ENCODE measurements at regions not wholly inside any gene's neighbourhood (a gene's known extent, or its start where the extent isn't known, plus 50 kb on each side); places are given as distances from the start of the nearest gene placed in this dataset.
"Not testable (repeated sequence)": the region's sequence is repeated elsewhere in the genome, so short reads cannot be mapped to it uniquely, and the experiment has no call there.

GRCh38 chr3:81868597-81868996 is 107.2 kb upstream of the GBE1 start:
- no peak for DNase-seq
- Histone ChIP-seq H3K4me1 (peaks cover 11% of the 10 kb centered on the region), H3K27ac (no peak overlapping the region), H3K9me3 (no peaks in the 10 kb centered on the region), H3K36me3 (no peaks in the 10 kb centered on the region), H3K4me3 (no peak overlapping the region), H3K27me3 (ENCODE audit: low read depth) (no peaks in the 10 kb centered on the region)
- intact Hi-C loops (cut with DNase I) = no loop called here
- TF ChIP-seq CTCF (IDR thresholded peaks at IDR 0.05) = no peak
- ATAC-seq = no peak

GRCh38 chr3:81867875-81868274 is 106.4 kb upstream of the GBE1 start:
- no peak for TF ChIP-seq CTCF (IDR thresholded peaks at IDR 0.05)
- H3K4me3 ChIP-seq = no peak overlapping the region
- no peaks in the 10 kb centered on the region for H3K36me3 ChIP-seq
- no peaks in the 10 kb centered on the region for H3K9me3 ChIP-seq
- intact Hi-C loops (cut with DNase I) = no loop called here
- DNase-seq (no peak), ATAC-seq (no peak)
- H3K27ac ChIP-seq = no peak overlapping the region
- no peaks in the 10 kb centered on the region for H3K27me3 ChIP-seq (ENCODE audit: low read depth)
- peaks cover 11% of the 10 kb centered on the region for H3K4me1 ChIP-seq

GRCh38 chr3:81865164-81865563 is 103.7 kb upstream of the GBE1 start:
- H3K36me3 ChIP-seq; H3K4me3 ChIP-seq; ATAC-seq; DNase-seq; H3K27me3 ChIP-seq (ENCODE audit: low read depth); H3K9me3 ChIP-seq; H3K27ac ChIP-seq; intact Hi-C loops (cut with DNase I): not testable (repeated sequence)
- peaks cover 11% of the 10 kb centered on the region for H3K4me1 ChIP-seq

GRCh38 chr3:81864272-81864671 is 102.8 kb upstream of the GBE1 start:
- Histone ChIP-seq H3K36me3 (no peaks in the 10 kb centered on the region), H3K27ac (no peak overlapping the region), H3K4me1 (peaks cover 11% of the 10 kb centered on the region), H3K9me3 (no peaks in the 10 kb centered on the region), H3K27me3 (ENCODE audit: low read depth) (no peaks in the 10 kb centered on the region), H3K4me3 (peak overlapping the region; percentile 15)
- TF ChIP-seq CTCF (IDR thresholded peaks at IDR 0.05) = no peak
- intact Hi-C loops (cut with DNase I) = no loop called here
- DNase-seq (no peak), ATAC-seq (peak; percentile 49 to 74)

- no peaks in the 10 kb centered on the region for H3K36me3 ChIP-seq
- peaks cover 11% of the 10 kb centered on the region for H3K4me1 ChIP-seq
- DNase-seq (no peak), ATAC-seq (no peak)
- no peaks in the 10 kb centered on the region for H3K27me3 ChIP-seq (ENCODE audit: low read depth)
- H3K4me3 ChIP-seq = no peak overlapping the region
- no peak overlapping the region for H3K27ac ChIP-seq
- H3K9me3 ChIP-seq = no peaks in the 10 kb centered on the region
- TF ChIP-seq CTCF (IDR thresholded peaks at IDR 0.05) = no peak
- intact Hi-C loops (cut with DNase I) = no loop called here
Observed at GRCh38 chr3:81863756-81864155, 102.3 kb upstream of the GBE1 start.

GRCh38 chr3:81861593-81861992 is 100.1 kb upstream of the GBE1 start:
- Histone ChIP-seq H3K4me3 (no peak overlapping the region), H3K27me3 (ENCODE audit: low read depth) (no peaks in the 10 kb centered on the region), H3K4me1 (peaks cover 11% of the 10 kb centered on the region), H3K36me3 (no peaks in the 10 kb centered on the region), H3K27ac (no peak overlapping the region), H3K9me3 (no peaks in the 10 kb centered on the region)
- no peak for ATAC-seq
- no peak for DNase-seq
- intact Hi-C loops (cut with DNase I) = no loop called here
- TF ChIP-seq CTCF (IDR thresholded peaks at IDR 0.05) = no peak
